Smooth muscle cell (in vitro differentiated cells): ENCODE measurements at regions not wholly inside any gene's neighbourhood (a gene's known extent, or its start where the extent isn't known, plus 50 kb on each side); places are given as distances from the start of the nearest gene placed in this dataset.

Experiments
- DNase-seq: peaks from one replicate; lab custom pipeline; 2025; ENCODE audit not compliant: unreplicated experiment; lab: John Stamatoyannopoulos, UW
- H2AFZ ChIP-seq: fragments of 200-600 bp; sonication (generic); 2 replicates; pipeline ENCODE4 v1.6.0; 2016; ENCODE audit warnings: antibody characterized with exemption, low read depth, mild to moderate bottlenecking
- H3F3A ChIP-seq: fragments of 200-600 bp; sonication (generic); 2 replicates; pipeline ENCODE4 v1.6.0; 2017; ENCODE audit warnings: antibody characterized with exemption, low read depth
- H3K27ac ChIP-seq: fragments of 200-600 bp; sonication (generic); 2 replicates; pipeline ENCODE4 v1.5.1; 2016; ENCODE audit warnings: low read depth, mild to moderate bottlenecking
- H3K27me3 ChIP-seq: fragments of 200-600 bp; sonication (generic); 2 replicates; pipeline ENCODE4 v1.6.1; 2016; ENCODE audit warnings: low read depth, mild to moderate bottlenecking
- H3K36me3 ChIP-seq: fragments of 200-600 bp; sonication (generic); 2 replicates; pipeline ENCODE4 v1.5.1; 2016; ENCODE audit warnings: low read depth
- H3K4me1 ChIP-seq: fragments of 200-600 bp; sonication (generic); 2 replicates; pipeline ENCODE4 v1.5.1; 2016; ENCODE audit warnings: low read depth
- H3K4me2 ChIP-seq: fragments of 200-600 bp; sonication (generic); 2 replicates; pipeline ENCODE4 v1.6.0; 2016; ENCODE audit warnings: mild to moderate bottlenecking
- H3K4me3 ChIP-seq: fragments of 200-600 bp; sonication (generic); 2 replicates; pipeline ENCODE4 v1.5.1; 2016; ENCODE audit warnings: mild to moderate bottlenecking
- H3K79me2 ChIP-seq: fragments of 200-600 bp; sonication (generic); 2 replicates; pipeline ENCODE4 v1.6.0; 2016; ENCODE audit warnings: low read depth, mild to moderate bottlenecking
- H3K9ac ChIP-seq: fragments of 200-600 bp; sonication (generic); 2 replicates; pipeline ENCODE4 v1.6.0; 2016; ENCODE audit warnings: low read depth
- H3K9me3 ChIP-seq: fragments of 200-600 bp; sonication (generic); replicated peaks from 2 replicates; pipeline ENCODE4 v1.5.1; 2016; ENCODE audit warnings: low read depth
- H4K20me1 ChIP-seq: fragments of 200-600 bp; sonication (generic); 2 replicates; pipeline ENCODE4 v1.6.0; 2016; ENCODE audit warnings: low read depth
- WGBS: methylation state at CpG from one replicate; pipeline ENCODE4 v1.1.7; 2016; ENCODE audit warnings: low lambda C conversion rate; 5-methylcytosine and 5-hydroxymethylcytosine counted together
- TF ChIP-seq, protein P1 (sequence below): fragments of 200-600 bp; sonication (generic); IDR thresholded peaks from 2 replicates; pipeline ENCODE4 v1.5.1; 2017; ENCODE audit warnings: borderline replicate concordance, mild to moderate bottlenecking, antibody characterized with exemption; ENCODE audit not compliant: insufficient read depth, poor library complexity, severe bottlenecking

DNA sequence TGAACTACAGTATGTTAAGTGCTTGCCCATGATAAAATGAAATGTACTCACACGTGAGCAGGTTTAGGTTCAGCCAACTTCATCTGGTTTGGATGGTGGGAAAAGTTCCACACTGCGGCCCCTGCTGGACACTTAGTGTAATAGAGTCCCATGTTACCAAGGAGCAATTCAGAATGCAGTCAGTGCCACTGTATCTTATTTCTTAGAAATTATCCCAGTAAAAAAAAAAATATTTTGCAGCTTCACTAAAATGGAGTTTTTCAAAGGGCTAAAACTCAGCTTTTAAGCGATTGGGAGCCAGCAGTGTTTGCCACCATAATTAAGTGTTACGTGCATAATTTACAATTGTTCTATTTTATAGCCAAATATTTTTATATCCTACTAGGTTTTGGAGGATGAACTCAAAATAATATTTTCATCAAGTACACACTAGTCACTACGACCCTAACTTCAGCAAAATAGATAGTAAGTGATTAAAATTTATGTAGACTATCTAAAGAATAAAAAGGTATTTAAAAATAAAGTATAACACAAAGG, 371.7 kb upstream of the GBE1 start:
- Histone ChIP-seq H3K4me2 (no peak overlapping the region), H3K9me3 (no peaks in the 10 kb centered on the region), H3K79me2 (no peaks in the 10 kb centered on the region), H3K4me3 (no peak overlapping the region), H2AFZ (no peak overlapping the region), H3F3A (no peaks in the 10 kb centered on the region), H3K9ac (no peak overlapping the region), H3K27me3 (no peaks in the 10 kb centered on the region), H4K20me1 (no peaks in the 10 kb centered on the region), H3K27ac (no peak overlapping the region), H3K36me3 (no peaks in the 10 kb centered on the region), H3K4me1 (no peaks in the 10 kb centered on the region)
- TF ChIP-seq, protein P1, sequence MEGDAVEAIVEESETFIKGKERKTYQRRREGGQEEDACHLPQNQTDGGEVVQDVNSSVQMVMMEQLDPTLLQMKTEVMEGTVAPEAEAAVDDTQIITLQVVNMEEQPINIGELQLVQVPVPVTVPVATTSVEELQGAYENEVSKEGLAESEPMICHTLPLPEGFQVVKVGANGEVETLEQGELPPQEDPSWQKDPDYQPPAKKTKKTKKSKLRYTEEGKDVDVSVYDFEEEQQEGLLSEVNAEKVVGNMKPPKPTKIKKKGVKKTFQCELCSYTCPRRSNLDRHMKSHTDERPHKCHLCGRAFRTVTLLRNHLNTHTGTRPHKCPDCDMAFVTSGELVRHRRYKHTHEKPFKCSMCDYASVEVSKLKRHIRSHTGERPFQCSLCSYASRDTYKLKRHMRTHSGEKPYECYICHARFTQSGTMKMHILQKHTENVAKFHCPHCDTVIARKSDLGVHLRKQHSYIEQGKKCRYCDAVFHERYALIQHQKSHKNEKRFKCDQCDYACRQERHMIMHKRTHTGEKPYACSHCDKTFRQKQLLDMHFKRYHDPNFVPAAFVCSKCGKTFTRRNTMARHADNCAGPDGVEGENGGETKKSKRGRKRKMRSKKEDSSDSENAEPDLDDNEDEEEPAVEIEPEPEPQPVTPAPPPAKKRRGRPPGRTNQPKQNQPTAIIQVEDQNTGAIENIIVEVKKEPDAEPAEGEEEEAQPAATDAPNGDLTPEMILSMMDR, result peak; percentile 86
- 24% methylated on average over 5 of the region's 5 CpGs for WGBS
- no peak for DNase-seq

GRCh38 chr3:82132210-82133069, 371.0 kb upstream of the GBE1 start:
- no peak overlapping the region for H3K9ac ChIP-seq
- H3K4me2 ChIP-seq, result no peak overlapping the region
- no peaks in the 10 kb centered on the region for H3K9me3 ChIP-seq
- no peak overlapping the region for H3K4me3 ChIP-seq
- WGBS, result 90% methylated on average over 3 of the region's 3 CpGs
- DNase-seq, result no peak
- no peaks in the 10 kb centered on the region for H4K20me1 ChIP-seq
- no peaks in the 10 kb centered on the region for H3K4me1 ChIP-seq
- no peaks in the 10 kb centered on the region for H3K27me3 ChIP-seq
- no peaks in the 10 kb centered on the region for H3K36me3 ChIP-seq
- H3F3A ChIP-seq, result no peaks in the 10 kb centered on the region
- no peaks in the 10 kb centered on the region for H3K79me2 ChIP-seq
- no peak overlapping the region for H3K27ac ChIP-seq
- H2AFZ ChIP-seq, result no peak overlapping the region
- TF ChIP-seq, protein P1, result no peak

DNA sequence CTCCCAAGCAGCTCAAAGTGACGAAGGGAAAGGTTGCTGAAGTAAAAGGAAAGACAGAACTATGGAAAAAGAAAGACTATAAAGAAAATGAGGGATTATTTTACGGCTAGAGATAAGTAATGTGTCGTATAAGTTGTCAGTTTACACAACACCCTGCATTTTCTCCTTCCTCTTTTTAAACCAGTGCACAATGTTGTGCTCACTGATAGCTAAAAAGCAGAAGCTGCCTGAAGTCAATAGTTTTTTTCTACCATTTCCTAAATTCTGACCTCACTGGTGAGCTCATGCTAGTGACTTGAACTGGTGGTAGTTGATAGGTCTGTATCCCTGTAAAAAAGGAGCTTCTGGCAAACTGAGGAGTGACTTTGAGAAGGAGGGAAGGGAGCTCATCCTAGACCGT, 368.6 kb upstream of the GBE1 start:
- Histone ChIP-seq H3K9me3 (no peaks in the 10 kb centered on the region), H2AFZ (no peak overlapping the region), H3K4me1 (no peaks in the 10 kb centered on the region), H3K27me3 (no peaks in the 10 kb centered on the region), H3K9ac (no peak overlapping the region), H4K20me1 (no peaks in the 10 kb centered on the region), H3K4me2 (no peak overlapping the region), H3K79me2 (no peaks in the 10 kb centered on the region), H3F3A (no peaks in the 10 kb centered on the region), H3K36me3 (no peaks in the 10 kb centered on the region), H3K27ac (no peak overlapping the region), H3K4me3 (no peak overlapping the region)
- WGBS, result 62% methylated on average over 4 of the region's 4 CpGs
- no peak for DNase-seq
- TF ChIP-seq, protein P1, result no peak
